ENCODE measurements at regions not wholly inside any gene's neighbourhood (a gene's known extent, or its start where the extent isn't known, plus 50 kb on each side); places are given as distances from the start of the nearest gene placed in this dataset.

GRCh38 chr4:179976777-179977176, 2266.4 kb upstream of the TENM3 start:
- WGBS, 2 donors = 45 to 55% methylated on average over 7 of the region's 7 CpGs
- H3K4me3 ChIP-seq = no peak overlapping the region
- no peaks in the 10 kb centered on the region for H3K27me3 ChIP-seq
- no peak overlapping the region for H3K27ac ChIP-seq
- peaks cover 0 to 5% (median 0%) of the 10 kb centered on the region in 11 donors for H3K9me3 ChIP-seq
- H3K36me3 ChIP-seq = no peaks in the 10 kb centered on the region
- no peaks in the 10 kb centered on the region for H3K4me1 ChIP-seq
- ATAC-seq (no peak), DNase-seq (no peak)
- TF ChIP-seq CTCF (IDR thresholded peaks at IDR 0.05) = no peak
- intact Hi-C loops (cut with DNase I) = no loop called here

GRCh38 chr4:179977378-179977777, 2265.8 kb upstream of the TENM3 start:
- ATAC-seq = no peak
- H3K27me3 ChIP-seq = no peaks in the 10 kb centered on the region
- intact Hi-C loops (cut with DNase I) = no loop called here
- H3K27ac ChIP-seq = no peak overlapping the region
- no peak for DNase-seq
- no peaks in the 10 kb centered on the region for H3K36me3 ChIP-seq
- no peaks in the 10 kb centered on the region for H3K4me1 ChIP-seq
- TF ChIP-seq CTCF (IDR thresholded peaks at IDR 0.05) = no peak
- H3K4me3 ChIP-seq = no peak overlapping the region
- peaks cover 0 to 7% (median 0%) of the 10 kb centered on the region in 11 donors for H3K9me3 ChIP-seq

- H3K27me3 ChIP-seq = no peaks in the 10 kb centered on the region
- H3K4me3 ChIP-seq = no peak overlapping the region
- H3K4me1 ChIP-seq = no peaks in the 10 kb centered on the region
- no peaks in the 10 kb centered on the region for H3K36me3 ChIP-seq
- intact Hi-C loops (cut with DNase I) = no loop called here
- no peak for ATAC-seq
- H3K27ac ChIP-seq = no peak overlapping the region
- peaks cover 0 to 9% (median 0%) of the 10 kb centered on the region in 11 donors for H3K9me3 ChIP-seq
- no peak for DNase-seq
- no peak for TF ChIP-seq CTCF (IDR thresholded peaks at IDR 0.05)
Observed at GRCh38 chr4:179981161-179981560, 2262.0 kb upstream of the TENM3 start.

- H3K27me3 ChIP-seq = no peaks in the 10 kb centered on the region
- no peaks in the 10 kb centered on the region for H3K4me1 ChIP-seq
- no peaks in the 10 kb centered on the region for H3K36me3 ChIP-seq
- intact Hi-C loops (cut with DNase I) = no loop called here
- no peak overlapping the region for H3K27ac ChIP-seq
- ATAC-seq (no peak), DNase-seq (no peak)
- no peak for TF ChIP-seq CTCF (IDR thresholded peaks at IDR 0.05)
- WGBS, 2 donors = 60 to 82% methylated on average over 4 of the region's 4 CpGs
- H3K9me3 ChIP-seq = peaks cover 0 to 17% (median 0%) of the 10 kb centered on the region in 11 donors
- no peak overlapping the region for H3K4me3 ChIP-seq
Observed at GRCh38 chr4:179989975-179990374, 2253.2 kb upstream of the TENM3 start.

GRCh38 chr4:180009316-180009715, 2233.9 kb upstream of the TENM3 start:
- ATAC-seq = no peak
- 70 to 71% methylated on average over 2 of the region's 2 CpGs for WGBS, 2 donors
- DNase-seq = no peak
- H3K4me1 ChIP-seq = no peaks in the 10 kb centered on the region
- no peak overlapping the region for H3K4me3 ChIP-seq
- no peaks in the 10 kb centered on the region for H3K27me3 ChIP-seq
- intact Hi-C loops (cut with DNase I) = no loop called here
- no peaks in the 10 kb centered on the region for H3K36me3 ChIP-seq
- H3K27ac ChIP-seq = no peak overlapping the region
- TF ChIP-seq CTCF (IDR thresholded peaks at IDR 0.05) = no peak
- H3K9me3 ChIP-seq = peaks cover 0 to 11% (median 0%) of the 10 kb centered on the region in 11 donors
